HepG2 (cell line): ENCODE measurements at regions not wholly inside any gene's neighbourhood (a gene's known extent, or its start where the extent isn't known, plus 50 kb on each side); places are given as distances from the start of the nearest gene placed in this dataset.

Experiments
- ATAC-seq: fragments of 200-7000 bp; cut with Tn5 transposase; 3 replicates; pipeline ENCODE4 v1.9.1; 2020; ENCODE audit warnings: mild to moderate bottlenecking, moderate library complexity
- BruUV-seq: library from RNA; stranded (reverse); fragments of 400-500 nt; replicated peaks from 2 replicates; lab custom pipeline; 2021; lab: Mats Ljungman, UMichigan
- CTCF ChIA-PET: fragments of 300-600 bp; formaldehyde crosslinking; extraction: SDS; loops from one replicate; lab custom pipeline; 2021; ENCODE audit warnings: low total read pairs, inconsistent platforms, low intra/inter-chr PET ratio; lab: Yijun Ruan, JAX
- POLR2A ChIA-PET: fragments of 350-600 bp; sonication (Branson Sonifier 250); formaldehyde crosslinking; loops from one replicate; lab custom pipeline; 2020; ENCODE audit warnings: antibody characterized with exemption, inconsistent platforms; lab: Yijun Ruan, JAX
- DNase-seq: peaks from one replicate; pipeline ENCODE4 v3.0.0-alpha.2; 2015; ENCODE audit warnings: low spot score
- FAIRE-seq: peaks from 3 replicates; lab custom pipeline; 2011; peaks lifted over from hg19 to GRCh38; lab: Jason Lieb, UNC
- H2AFZ ChIP-seq: one replicate; pipeline ENCODE4 v1.6.1; 2011; ENCODE audit warnings: low read length, inconsistent platforms
- H3K27ac ChIP-seq: fragments of 300-600 bp; 3 replicates; pipeline ENCODE4 v1.8.0; 2011; ENCODE audit warnings: mixed run types, mild to moderate bottlenecking, mixed read lengths, low read length, inconsistent platforms; ENCODE audit not compliant: insufficient read depth; ENCODE audit errors: extremely low read length
- H3K27me3 ChIP-seq, 2 experiments: fragments of 200-600 bp in 1 of 2; 2 replicates in 1 of 2; 3 replicates in 1 of 2; pipeline versions ENCODE4 v1.6.0 to v1.8.0; 2011; ENCODE audit warnings: low read length in 2 of 2, mild to moderate bottlenecking in 2 of 2, moderate library complexity in 2 of 2, inconsistent platforms in 1 of 2; ENCODE audit not compliant: insufficient read depth in 2 of 2, control insufficient read depth in 1 of 2
- H3K36me3 ChIP-seq, 2 experiments: fragments of 200-600 bp in 1 of 2; replicated peaks in 1 of 2; 2 replicates in 1 of 2; 3 replicates in 1 of 2; pipeline versions ENCODE4 v1.5.1 to v1.8.0; 2011; ENCODE audit warnings: low read length in 2 of 2, inconsistent platforms in 1 of 2; ENCODE audit not compliant: insufficient read depth in 2 of 2, control insufficient read depth in 1 of 2
- H3K4me1 ChIP-seq: 2 replicates; pipeline ENCODE4 v1.5.1; 2012; ENCODE audit warnings: low read length, inconsistent platforms; ENCODE audit not compliant: insufficient read depth
- H3K4me2 ChIP-seq: 2 replicates; pipeline ENCODE4 v1.6.0; 2011; ENCODE audit warnings: low read depth, low read length, inconsistent platforms
- H3K4me3 ChIP-seq, 3 experiments: fragments of 200-600 bp in 1 of 3; sonication (generic), shearing (Covaris generic) in 1 of 3; replicated peaks in 1 of 3; 2 replicates each; pipeline ENCODE4 v1.5.1; 2011 to 2016; ENCODE audit warnings: low read length in 3 of 3, inconsistent platforms in 2 of 3, low read depth in 2 of 3, mild to moderate bottlenecking in 2 of 3, control low read depth in 1 of 3, mixed read lengths in 1 of 3; ENCODE audit not compliant: insufficient read depth in 1 of 3
- H3K79me2 ChIP-seq: one replicate; pipeline ENCODE4 v1.6.1; 2011; ENCODE audit warnings: low read length, inconsistent platforms; ENCODE audit not compliant: insufficient read depth
- H3K9ac ChIP-seq: 2 replicates; pipeline ENCODE4 v1.6.0; 2011; ENCODE audit warnings: mild to moderate bottlenecking, low read depth, low read length, inconsistent platforms; ENCODE audit not compliant: insufficient read depth
- H3K9me3 ChIP-seq: 2 replicates; pipeline ENCODE4 v1.5.1; 2012; ENCODE audit warnings: mild to moderate bottlenecking, low read length
- H4K20me1 ChIP-seq: 2 replicates; pipeline ENCODE4 v1.6.0; 2011; ENCODE audit warnings: inconsistent platforms, mild to moderate bottlenecking, low read length, moderate library complexity; ENCODE audit not compliant: insufficient read depth
- CENPX ChIP-seq: sonication (generic); formaldehyde crosslinking; IDR thresholded peaks from 2 replicates; pipeline ENCODE4 v1.9.0; 2021; ENCODE audit warnings: mild to moderate bottlenecking, missing genetic modification reagents, moderate library complexity
- CSRNP2 ChIP-seq: sonication (generic); formaldehyde crosslinking; conservative IDR thresholded peaks from 2 replicates; pipeline ENCODE4 v1.8.0; 2022; ENCODE audit warnings: low read depth, missing genetic modification reagents
- HMG20A ChIP-seq: IDR thresholded peaks from 2 replicates; pipeline ENCODE4 v1.6.1; 2016; ENCODE audit warnings: borderline replicate concordance
- MNT ChIP-seq: fragments of 450-650 bp; IDR thresholded peaks from 2 replicates; pipeline ENCODE4 v1.6.1; 2016
- NFATC3 ChIP-seq: sonication (generic); formaldehyde crosslinking; IDR thresholded peaks from 2 replicates; pipeline ENCODE4 v1.5.1; 2020; ENCODE audit warnings: mild to moderate bottlenecking, missing genetic modification reagents
- RCOR2 ChIP-seq: IDR thresholded peaks from 2 replicates; pipeline ENCODE4 v1.6.1; 2016; ENCODE audit warnings: missing biosample characterization, missing genetic modification reagents
- RELA ChIP-seq: sonication (generic); formaldehyde crosslinking; IDR thresholded peaks from 2 replicates; pipeline ENCODE4 v1.4.0; 2020; ENCODE audit warnings: missing genetic modification reagents
- SYNCRIP ChIP-seq: fragments of 200-400 bp; formaldehyde crosslinking; IDR thresholded peaks from 2 replicates; pipeline ENCODE4 v1.6.1; 2018; ENCODE audit warnings: mild to moderate bottlenecking, low read depth, low read length; ENCODE audit not compliant: insufficient read depth
- ZBTB7B ChIP-seq: sonication (generic); formaldehyde crosslinking; IDR thresholded peaks from 2 replicates; pipeline ENCODE4 v1.4.0; 2020; ENCODE audit warnings: missing genetic modification reagents
- ZNF589 ChIP-seq: sonication (generic); formaldehyde crosslinking; conservative IDR thresholded peaks from 2 replicates; pipeline ENCODE4 v1.8.0; 2022; ENCODE audit warnings: mild to moderate bottlenecking, moderate library complexity, missing genetic modification reagents
- ZNF709 ChIP-seq: sonication (generic); formaldehyde crosslinking; IDR thresholded peaks from 2 replicates; pipeline ENCODE4 v1.5.0; 2020; ENCODE audit warnings: mild to moderate bottlenecking, missing genetic modification reagents
- WGBS: methylation state at CpG from one replicate; pipeline ENCODE4 v1.1.6; 2017; ENCODE audit warnings: low lambda C conversion rate; 5-methylcytosine and 5-hydroxymethylcytosine counted together
- in situ Hi-C: cut with HindIII; loops from 2 replicates; pipeline ENCODE4 v1.10.0; 2017; ENCODE audit warnings: low pct_unique_long_range_greater_than_20kb; ENCODE audit not compliant: extremely low pct_ligation_motif_present
- intact Hi-C: fragments of 100-400 bp; cut with micrococcal nuclease; formaldehyde crosslinking; loops from one replicate; pipeline ENCODE4 v1.10.0; 2022; ENCODE audit not compliant: unreplicated experiment
- TF ChIP-seq, protein P1 (sequence below): IDR thresholded peaks from 2 replicates; pipeline ENCODE4 v1.6.1; 2012; ENCODE audit warnings: low read depth, low read length, improper control_type of control experiment
- TF ChIP-seq, protein P2 (sequence below): sonication (generic); formaldehyde crosslinking; IDR thresholded peaks from 2 replicates; pipeline ENCODE4 v1.5.0; 2020; ENCODE audit warnings: missing genetic modification reagents
- TF ChIP-seq, protein P3 (sequence below): sonication (generic); formaldehyde crosslinking; IDR thresholded peaks from 2 replicates; pipeline ENCODE4 v1.5.0; 2020; ENCODE audit warnings: missing genetic modification reagents, mild to moderate bottlenecking, borderline replicate concordance

DNA sequence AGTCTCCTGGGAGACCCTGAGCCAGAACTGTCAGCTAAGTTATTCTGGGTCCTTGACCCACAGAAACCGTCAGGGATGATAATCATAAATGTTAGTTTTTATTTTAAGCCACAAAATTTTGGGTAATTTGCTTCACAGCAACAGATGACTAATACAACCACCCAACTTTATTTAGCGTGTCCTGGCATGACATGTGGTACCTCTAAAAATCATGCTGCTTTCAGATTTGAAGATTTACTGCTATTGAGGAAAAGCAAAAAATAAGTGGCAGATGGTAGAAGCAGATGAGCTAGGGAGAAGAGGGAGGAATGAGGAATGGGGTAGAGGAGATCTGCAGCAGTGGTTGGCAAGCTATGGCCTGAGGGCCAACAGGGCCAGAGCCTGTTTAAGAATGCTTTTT lies 90.4 kb downstream of the TMEM100 start:
- H2AFZ ChIP-seq = no peak overlapping the region
- no peaks in the 10 kb centered on the region for H3K9me3 ChIP-seq
- H3K27me3 ChIP-seq = peaks cover 0 to 15% of the 10 kb centered on the region in 2 experiments; a peak in 2 of 5 replicates
- whole genome bisulfite sequencing = 31% methylated on average over 2 of the region's 2 CpGs
- no TSS peak for BruUV-seq
- peak; percentile 70; the same call in 1 of the 2 replicates for TF ChIP-seq MNT
- no peak for TF ChIP-seq CENPX
- H3K79me2 ChIP-seq = no peaks in the 10 kb centered on the region
- no peak overlapping the region for H3K4me3 ChIP-seq
- no peak for DNase-seq
- H4K20me1 ChIP-seq = no peaks in the 10 kb centered on the region
- CTCF ChIA-PET = no interaction called here
- in situ Hi-C loops (no loop called here), intact Hi-C loops (no loop called here)
- no peak overlapping the region for H3K9ac ChIP-seq
- H3K4me2 ChIP-seq = no peak overlapping the region
- H3K36me3 ChIP-seq = no peaks in the 10 kb centered on the region
- POLR2A ChIA-PET = no interaction called here
- FAIRE-seq = no peak
- ATAC-seq = no peak
- H3K4me1 ChIP-seq = no peaks in the 10 kb centered on the region
- H3K27ac ChIP-seq = no peak overlapping the region

- Histone ChIP-seq H3K9ac (no peak overlapping the region), H3K4me3 (no peak overlapping the region), H4K20me1 (no peaks in the 10 kb centered on the region), H3K36me3 (no peaks in the 10 kb centered on the region), H3K27ac (no peak overlapping the region), H3K27me3 (peaks cover 0 to 4% of the 10 kb centered on the region in 2 experiments; a peak in 1 of 5 replicates), H3K79me2 (no peaks in the 10 kb centered on the region), H3K9me3 (no peaks in the 10 kb centered on the region), H2AFZ (no peak overlapping the region), H3K4me2 (no peak overlapping the region), H3K4me1 (no peaks in the 10 kb centered on the region)
- ChIA-PET POLR2A (no interaction called here), CTCF (no interaction called here)
- in situ Hi-C loops = no loop called here
- FAIRE-seq (no peak), DNase-seq (no peak), ATAC-seq (no peak)
- 44% methylated on average over 7 of the region's 7 CpGs for WGBS
- no TSS peak for BruUV-seq
- intact Hi-C loops = no loop called here
- TF ChIP-seq RELA (CRISPR knock-in tag) (no peak), HMG20A (CRISPR knock-in tag) (no peak), NFATC3 (CRISPR knock-in tag) (no peak), ZBTB7B (no peak), RCOR2 (no peak), CSRNP2 (no peak), SYNCRIP (no peak), ZNF709 (CRISPR knock-in tag) (no peak), ZNF589 (CRISPR knock-in tag) (no peak)
- TF ChIP-seq, protein P1, sequence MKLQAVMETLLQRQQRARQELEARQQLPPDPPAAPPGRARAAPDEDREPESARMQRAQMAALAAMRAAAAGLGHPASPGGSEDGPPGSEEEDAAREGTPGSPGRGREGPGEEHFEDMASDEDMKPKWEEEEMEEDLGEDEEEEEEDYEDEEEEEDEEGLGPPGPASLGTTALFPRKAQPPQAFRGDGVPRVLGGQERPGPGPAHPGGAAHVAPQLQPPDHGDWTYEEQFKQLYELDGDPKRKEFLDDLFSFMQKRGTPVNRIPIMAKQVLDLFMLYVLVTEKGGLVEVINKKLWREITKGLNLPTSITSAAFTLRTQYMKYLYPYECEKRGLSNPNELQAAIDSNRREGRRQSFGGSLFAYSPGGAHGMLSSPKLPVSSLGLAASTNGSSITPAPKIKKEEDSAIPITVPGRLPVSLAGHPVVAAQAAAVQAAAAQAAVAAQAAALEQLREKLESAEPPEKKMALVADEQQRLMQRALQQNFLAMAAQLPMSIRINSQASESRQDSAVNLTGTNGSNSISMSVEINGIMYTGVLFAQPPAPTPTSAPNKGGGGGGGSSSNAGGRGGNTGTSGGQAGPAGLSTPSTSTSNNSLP = no peak
- TF ChIP-seq, protein P2, sequence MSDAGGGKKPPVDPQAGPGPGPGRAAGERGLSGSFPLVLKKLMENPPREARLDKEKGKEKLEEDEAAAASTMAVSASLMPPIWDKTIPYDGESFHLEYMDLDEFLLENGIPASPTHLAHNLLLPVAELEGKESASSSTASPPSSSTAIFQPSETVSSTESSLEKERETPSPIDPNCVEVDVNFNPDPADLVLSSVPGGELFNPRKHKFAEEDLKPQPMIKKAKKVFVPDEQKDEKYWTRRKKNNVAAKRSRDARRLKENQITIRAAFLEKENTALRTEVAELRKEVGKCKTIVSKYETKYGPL (CRISPR knock-in tag) = no peak
- TF ChIP-seq, protein P3, sequence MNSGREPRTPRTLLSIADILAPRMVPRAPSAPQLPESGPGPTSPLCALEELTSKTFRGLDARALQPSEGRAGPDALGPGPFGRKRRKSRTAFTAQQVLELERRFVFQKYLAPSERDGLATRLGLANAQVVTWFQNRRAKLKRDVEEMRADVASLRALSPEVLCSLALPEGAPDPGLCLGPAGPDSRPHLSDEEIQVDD = no peak
These were observed 92.7 kb downstream of the TMEM100 start for GRCh38 chr17:55629995-55630394.
